ENCODE measurements at regions not wholly inside any gene's neighbourhood (a gene's known extent, or its start where the extent isn't known, plus 50 kb on each side); places are given as distances from the start of the nearest gene placed in this dataset.

GRCh38 chr10:36003688-36004087 is 361.6 kb upstream of the FZD8 start:
- TF ChIP-seq POLR2AphosphoS5 (IDR thresholded peaks at IDR 0.05; ENCODE audit: low read depth, low read length): no peak
- no peak for TF ChIP-seq POLR2A (IDR thresholded peaks at IDR 0.05; ENCODE audit: low read depth, low read length)
- TF ChIP-seq SPI1 (IDR thresholded peaks at IDR 0.05; ENCODE audit: low read depth, low read length): no peak
- TF ChIP-seq TAF1 (IDR thresholded peaks at IDR 0.05; ENCODE audit: low read depth, low read length): no peak
- TF ChIP-seq POU2F2 (IDR thresholded peaks at IDR 0.05; ENCODE audit: low read depth, low read length): no peak

Data from GM12891 (cell line).